Kidney epithelial cell (primary cell): ENCODE measurements at regions not wholly inside any gene's neighbourhood (a gene's known extent, or its start where the extent isn't known, plus 50 kb on each side); places are given as distances from the start of the nearest gene placed in this dataset.
"Not testable (repeated sequence)": the region's sequence is repeated elsewhere in the genome, so short reads cannot be mapped to it uniquely, and the experiment has no call there.

ENCODE experiments used
- DNase-seq: peaks from one replicate; pipeline ENCODE4 v3.0.0-alpha.2; 2010; ENCODE audit warnings: low read depth
- H3K27me3 ChIP-seq: 2 replicates; pipeline ENCODE4 v1.6.0; 2011; ENCODE audit warnings: low read length; ENCODE audit not compliant: control insufficient read depth, insufficient read depth
- H3K36me3 ChIP-seq: 2 replicates; pipeline ENCODE4 v1.5.1; 2011; ENCODE audit warnings: low read length; ENCODE audit not compliant: control insufficient read depth, insufficient read depth
- H3K4me3 ChIP-seq: 2 replicates; pipeline ENCODE4 v1.5.1; 2011; ENCODE audit warnings: low read depth, mild to moderate bottlenecking, control low read depth, low read length
- TF ChIP-seq, protein P1 (sequence below): IDR thresholded peaks from 2 replicates; pipeline ENCODE4 v1.5.1; 2011; ENCODE audit warnings: mild to moderate bottlenecking, moderate library complexity, low read length, control low read depth, inconsistent platforms; ENCODE audit not compliant: insufficient read depth, poor library complexity, severe bottlenecking

DNA sequence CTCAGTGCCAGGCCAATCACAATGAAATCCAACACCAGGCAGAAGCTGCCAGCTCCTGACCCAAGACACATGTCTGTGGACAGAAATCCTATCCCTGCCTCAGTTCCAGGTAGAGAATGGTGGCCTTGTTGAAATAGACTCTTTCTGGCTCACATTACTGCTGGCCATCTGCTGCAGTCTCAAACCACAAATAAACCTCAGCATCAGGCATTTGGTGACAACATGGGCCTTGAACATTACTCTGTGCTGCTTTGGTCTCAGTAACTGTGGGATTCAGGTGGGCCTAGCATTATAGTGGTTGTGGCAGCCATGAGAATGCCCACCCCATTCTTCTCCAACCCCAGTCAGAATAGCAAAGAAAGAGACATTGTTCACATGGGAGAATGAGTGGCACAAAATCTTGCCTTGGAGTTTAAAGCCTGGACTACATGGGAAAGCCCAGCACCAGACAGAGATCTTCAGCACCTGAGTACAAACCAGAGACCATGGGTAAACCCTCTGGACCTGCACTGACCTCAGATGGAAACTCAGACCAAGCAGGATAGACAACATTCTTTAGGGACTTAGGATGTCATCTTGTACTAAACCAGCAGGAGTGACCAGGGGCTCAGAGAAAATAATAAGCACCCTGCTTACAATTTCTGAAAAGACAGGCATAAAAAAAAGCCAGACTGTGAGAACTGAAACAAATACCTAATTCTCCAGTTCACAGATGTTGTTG, 50.4 kb upstream of the TRAM1L1 start:
- no peak overlapping the region for H3K4me3 ChIP-seq
- no peaks in the 10 kb centered on the region for H3K27me3 ChIP-seq
- peak; percentile 14 for DNase-seq
- no peaks in the 10 kb centered on the region for H3K36me3 ChIP-seq
- TF ChIP-seq, protein P1, sequence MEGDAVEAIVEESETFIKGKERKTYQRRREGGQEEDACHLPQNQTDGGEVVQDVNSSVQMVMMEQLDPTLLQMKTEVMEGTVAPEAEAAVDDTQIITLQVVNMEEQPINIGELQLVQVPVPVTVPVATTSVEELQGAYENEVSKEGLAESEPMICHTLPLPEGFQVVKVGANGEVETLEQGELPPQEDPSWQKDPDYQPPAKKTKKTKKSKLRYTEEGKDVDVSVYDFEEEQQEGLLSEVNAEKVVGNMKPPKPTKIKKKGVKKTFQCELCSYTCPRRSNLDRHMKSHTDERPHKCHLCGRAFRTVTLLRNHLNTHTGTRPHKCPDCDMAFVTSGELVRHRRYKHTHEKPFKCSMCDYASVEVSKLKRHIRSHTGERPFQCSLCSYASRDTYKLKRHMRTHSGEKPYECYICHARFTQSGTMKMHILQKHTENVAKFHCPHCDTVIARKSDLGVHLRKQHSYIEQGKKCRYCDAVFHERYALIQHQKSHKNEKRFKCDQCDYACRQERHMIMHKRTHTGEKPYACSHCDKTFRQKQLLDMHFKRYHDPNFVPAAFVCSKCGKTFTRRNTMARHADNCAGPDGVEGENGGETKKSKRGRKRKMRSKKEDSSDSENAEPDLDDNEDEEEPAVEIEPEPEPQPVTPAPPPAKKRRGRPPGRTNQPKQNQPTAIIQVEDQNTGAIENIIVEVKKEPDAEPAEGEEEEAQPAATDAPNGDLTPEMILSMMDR: no peak

- Histone ChIP-seq H3K27me3 (no peaks in the 10 kb centered on the region), H3K36me3 (no peaks in the 10 kb centered on the region), H3K4me3 (no peak overlapping the region)
- peak; percentile 96 for DNase-seq
- TF ChIP-seq, protein P1: no peak
Measured at GRCh38 chr4:117137145-117137544, 51.8 kb upstream of the TRAM1L1 start.

- DNase-seq, H3K36me3 ChIP-seq, H3K27me3 ChIP-seq, H3K4me3 ChIP-seq: not testable (repeated sequence)
Measured at GRCh38 chr4:117138732-117139131, 53.4 kb upstream of the TRAM1L1 start.

GRCh38 chr4:117154251-117154650, 68.9 kb upstream of the TRAM1L1 start:
- TF ChIP-seq, protein P1: no peak
- H3K36me3 ChIP-seq: no peaks in the 10 kb centered on the region
- H3K27me3 ChIP-seq: no peaks in the 10 kb centered on the region
- DNase-seq: no peak
- no peak overlapping the region for H3K4me3 ChIP-seq

GRCh38 chr4:117156806-117157205, 71.4 kb upstream of the TRAM1L1 start:
- TF ChIP-seq, protein P1: no peak
- H3K27me3 ChIP-seq: no peaks in the 10 kb centered on the region
- no peak overlapping the region for H3K4me3 ChIP-seq
- no peaks in the 10 kb centered on the region for H3K36me3 ChIP-seq
- DNase-seq: no peak

- TF ChIP-seq, protein P1: no peak
- no peak for DNase-seq
- Histone ChIP-seq H3K4me3 (no peak overlapping the region), H3K27me3 (no peaks in the 10 kb centered on the region), H3K36me3 (no peaks in the 10 kb centered on the region)
Measured at GRCh38 chr4:117157360-117157759, 72.0 kb upstream of the TRAM1L1 start.
